Stomach (tissue), 8 donors: ENCODE measurements at regions not wholly inside any gene's neighbourhood (a gene's known extent, or its start where the extent isn't known, plus 50 kb on each side); places are given as distances from the start of the nearest gene placed in this dataset.

Source experiments
- DNase-seq, 2 donors: peaks; one replicate each; pipeline versions ENCODE4 v3.0.0 to v3.0.0-alpha.2; 2013 to 2019
- H3K27ac ChIP-seq, 5 donors: fragments of 200-600 bp in 4 of 5; sonication (generic) in 4 of 5; one replicate each; pipeline ENCODE4 v1.5.1; 2013 to 2019; ENCODE audit warnings: mild to moderate bottlenecking in 1 of 5, moderate library complexity in 1 of 5
- H3K27me3 ChIP-seq, 3 donors: fragments of 200-600 bp; sonication (generic); one replicate each; pipeline ENCODE4 v1.5.1; 2017 to 2019; ENCODE audit warnings: mixed run types in 1 of 3
- H3K36me3 ChIP-seq, 4 donors: fragments of 200-600 bp; sonication (generic); 1 replicate in 3 of 4; 2 replicates in 1 of 4; pipeline ENCODE4 v1.5.1; 2016 to 2019
- H3K4me1 ChIP-seq, 4 donors: fragments of 200-600 bp; sonication (generic); one replicate each; pipeline ENCODE4 v1.5.1; 2016 to 2019
- H3K4me3 ChIP-seq, 4 donors: fragments of 200-600 bp; sonication (generic) in 3 of 4; one replicate each; pipeline ENCODE4 v1.5.1; 2016 to 2019; ENCODE audit warnings: mild to moderate bottlenecking in 1 of 4
- H3K9me3 ChIP-seq, 4 donors: fragments of 200-600 bp; sonication (generic); one replicate each; pipeline ENCODE4 v1.5.1; 2016 to 2019
- CTCF ChIP-seq, 7 experiments: fragments of 450-650 bp in 4 of 7; fragments of 200-600 bp in 3 of 7; sonication (generic) in 3 of 7; IDR thresholded peaks; one replicate each; pipeline ENCODE4 v1.5.1; 2016 to 2019; ENCODE audit warnings: antibody characterized with exemption in 7 of 7, control low read depth in 2 of 7, mild to moderate bottlenecking in 1 of 7
- EP300 ChIP-seq: sonication (generic); formaldehyde crosslinking; IDR thresholded peaks from one replicate; pipeline ENCODE4 v1.6.1; 2017; ENCODE audit warnings: antibody characterized with exemption
- POLR2A ChIP-seq, 4 donors: fragments of 450-650 bp; IDR thresholded peaks; one replicate each; pipeline ENCODE4 v1.6.1; 2016; ENCODE audit warnings: antibody characterized with exemption in 4 of 4, control low read depth in 2 of 4, mild to moderate bottlenecking in 1 of 4, moderate library complexity in 1 of 4
- POLR2AphosphoS5 ChIP-seq, 3 donors: sonication (generic); formaldehyde crosslinking; IDR thresholded peaks; one replicate each; pipeline ENCODE4 v1.6.1; 2016; ENCODE audit warnings: antibody characterized with exemption in 3 of 3
- WGBS, 5 donors: extraction: QIAGEN DNeasy Blood & Tissue Kit in 3 of 5; methylation state at CpG; one replicate each; pipeline versions ENCODE4 v1.1.5 to v1.1.7; 2013 to 2018; 5-methylcytosine and 5-hydroxymethylcytosine counted together
- intact Hi-C: fragments of 100-400 bp; cut with DNase I; formaldehyde crosslinking; loops from one replicate; pipeline ENCODE4 v1.15.1; 2023; ENCODE audit warnings: low total_unique reads
- donor health status: healthy with polysubstance abuse.
- donor health status: Bipolar disorder and iron deficiency.
- donor health status: healthy.

- 95 to 97% (median 96%) methylated on average over 24 of the region's 24 CpGs for WGBS, 5 donors
- Histone ChIP-seq H3K27ac (no peak overlapping the region), H3K4me1 (no peaks in the 10 kb centered on the region), H3K27me3 (no peaks in the 10 kb centered on the region), H3K4me3 (no peak overlapping the region), H3K9me3 (no peaks in the 10 kb centered on the region), H3K36me3 (no peaks in the 10 kb centered on the region)
- TF ChIP-seq CTCF (IDR thresholded peaks at IDR 0.05), result no peak
- intact Hi-C loops, result no loop called here
- DNase-seq, result no peak
Observed at GRCh38 chr9:82088591-82088990, 100.0 kb downstream of the SPATA31D1 start.

GRCh38 chr9:82090046-82090445 is 101.5 kb downstream of the SPATA31D1 start:
- intact Hi-C loops, result no loop called here
- DNase-seq, result no peak
- H3K4me3 ChIP-seq, result no peak overlapping the region
- H3K9me3 ChIP-seq, result no peaks in the 10 kb centered on the region
- no peak overlapping the region for H3K27ac ChIP-seq
- H3K4me1 ChIP-seq, result no peaks in the 10 kb centered on the region
- TF ChIP-seq POLR2AphosphoS5 (IDR thresholded peaks at IDR 0.05) (no peak), POLR2A (IDR thresholded peaks at IDR 0.05) (no peak), EP300 (no peak), CTCF (IDR thresholded peaks at IDR 0.05) (no peak)
- no peaks in the 10 kb centered on the region for H3K36me3 ChIP-seq
- H3K27me3 ChIP-seq, result no peaks in the 10 kb centered on the region
- 83 to 97% (median 91%) methylated on average over 2 of the region's 2 CpGs for WGBS, 5 donors

DNA sequence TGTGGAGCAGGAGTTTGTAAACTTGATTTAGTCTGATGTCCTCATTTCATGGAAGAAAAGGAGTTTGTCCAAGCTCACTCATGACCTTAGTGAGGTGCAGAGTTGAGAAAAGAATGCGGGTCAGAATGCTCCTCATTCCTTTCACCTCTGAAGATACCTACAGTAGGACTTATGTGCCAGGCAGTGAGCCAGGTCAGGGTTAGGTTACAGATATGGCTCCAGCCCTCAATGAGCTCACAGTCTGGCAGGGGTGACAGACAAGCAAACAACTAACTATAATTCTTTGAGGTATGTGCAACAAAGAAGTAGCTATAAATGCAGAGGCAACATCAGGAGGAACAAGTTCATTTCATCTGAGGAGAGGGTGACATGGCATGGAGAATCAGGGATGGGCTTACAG is 102.5 kb downstream of the SPATA31D1 start:
- Histone ChIP-seq H3K27me3 (no peaks in the 10 kb centered on the region), H3K36me3 (no peaks in the 10 kb centered on the region), H3K4me3 (no peak overlapping the region), H3K9me3 (no peaks in the 10 kb centered on the region), H3K27ac (no peak overlapping the region), H3K4me1 (no peaks in the 10 kb centered on the region)
- WGBS, 5 donors, result 50 to 75% (median 56%) methylated on average over 1 of the region's 1 CpG
- no peak for TF ChIP-seq EP300
- no peak for TF ChIP-seq POLR2A (IDR thresholded peaks at IDR 0.05)
- no peak for TF ChIP-seq POLR2AphosphoS5 (IDR thresholded peaks at IDR 0.05)
- no peak for TF ChIP-seq CTCF (IDR thresholded peaks at IDR 0.05)
- intact Hi-C loops, result no loop called here
- no peak for DNase-seq

- DNase-seq, result no peak
- Histone ChIP-seq H3K27ac (no peak overlapping the region), H3K4me1 (no peaks in the 10 kb centered on the region), H3K4me3 (no peak overlapping the region), H3K9me3 (no peaks in the 10 kb centered on the region), H3K27me3 (no peaks in the 10 kb centered on the region), H3K36me3 (no peaks in the 10 kb centered on the region)
- TF ChIP-seq CTCF (IDR thresholded peaks at IDR 0.05) (no peak), EP300 (no peak), POLR2A (IDR thresholded peaks at IDR 0.05) (no peak), POLR2AphosphoS5 (IDR thresholded peaks at IDR 0.05) (no peak)
- WGBS, 5 donors, result 82 to 89% (median 84%) methylated on average over 2 of the region's 2 CpGs
- intact Hi-C loops, result no loop called here
Observed at GRCh38 chr9:82091610-82092009, 103.0 kb downstream of the SPATA31D1 start.

DNA sequence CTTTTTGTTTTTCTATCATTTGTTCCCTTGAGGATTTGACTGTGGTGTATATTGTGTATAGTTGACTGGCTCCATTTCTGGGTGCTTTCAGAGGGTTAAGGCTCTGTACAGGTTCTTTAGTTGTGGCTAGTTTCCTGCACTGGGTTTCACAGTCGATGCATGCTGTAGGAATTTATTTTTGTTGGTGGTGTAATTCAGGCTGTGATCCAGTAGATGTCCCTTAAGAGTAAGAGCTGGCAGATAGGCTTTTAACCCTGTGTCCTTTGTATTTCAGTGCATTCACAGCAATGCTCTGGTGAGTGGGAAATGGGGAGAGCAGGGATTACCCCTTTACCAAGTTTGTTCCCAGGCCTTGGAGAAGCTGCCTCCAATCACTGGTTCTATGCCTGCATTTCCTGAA is 112.9 kb downstream of the SPATA31D1 start:
- no peaks in the 10 kb centered on the region for H3K27me3 ChIP-seq
- peaks cover 0 to 18% (median 9%) of the 10 kb centered on the region in 4 donors for H3K9me3 ChIP-seq
- no peak for DNase-seq
- WGBS, 5 donors, result 90 to 100% (median 95%) methylated on average over 1 of the region's 1 CpG
- H3K27ac ChIP-seq, result no peak overlapping the region
- H3K4me1 ChIP-seq, result no peaks in the 10 kb centered on the region
- H3K4me3 ChIP-seq, result no peak overlapping the region
- TF ChIP-seq CTCF (IDR thresholded peaks at IDR 0.05) (no peak), POLR2AphosphoS5 (IDR thresholded peaks at IDR 0.05) (no peak), EP300 (no peak), POLR2A (IDR thresholded peaks at IDR 0.05) (no peak)
- intact Hi-C loops, result no loop called here
- no peaks in the 10 kb centered on the region for H3K36me3 ChIP-seq
